GM12878 (cell line): ENCODE measurements at regions not wholly inside any gene's neighbourhood (a gene's known extent, or its start where the extent isn't known, plus 50 kb on each side); places are given as distances from the start of the nearest gene placed in this dataset.

Source experiments
- ATAC-seq: fragments of 200-7000 bp; cut with Tn5 transposase; 3 replicates; pipeline ENCODE4 v1.9.1; 2020; ENCODE audit warnings: mild to moderate bottlenecking, moderate library complexity
- BruUV-seq: library from RNA; stranded (reverse); fragments of 400-500 nt; replicated peaks from 2 replicates; lab custom pipeline; 2021; lab: Mats Ljungman, UMichigan
- CTCF ChIA-PET: fragments of 300-600 bp; sonication (Branson Sonifier 250); formaldehyde crosslinking; extraction: SDS; loops from one replicate; lab custom pipeline; 2021; ENCODE audit warnings: inconsistent platforms; lab: Yijun Ruan, JAX
- POLR2A ChIA-PET: fragments of 350-600 bp; formaldehyde crosslinking; extraction: SDS; loops from one replicate; lab custom pipeline; 2021; ENCODE audit warnings: inconsistent platforms; lab: Charles Lee
- RAD21 ChIA-PET: fragments of 300-600 bp; sonication (Branson Sonifier 250); formaldehyde crosslinking; loops from one replicate; lab custom pipeline; 2023; ENCODE audit warnings: antibody characterized with exemption; ENCODE audit not compliant: unreplicated experiment; lab: Charles Lee
- SMC1A ChIA-PET: fragments of 300-600 bp; sonication (Branson Sonifier 250); formaldehyde crosslinking; loops from one replicate; lab custom pipeline; 2023; ENCODE audit not compliant: unreplicated experiment, uncharacterized antibody; lab: Charles Lee
- DNase-seq: peaks from one replicate; pipeline ENCODE4 v3.0.0-alpha.2; 2011; ENCODE audit warnings: low read depth, low spot score
- FAIRE-seq: peaks from 3 replicates; lab custom pipeline; 2011; peaks lifted over from hg19 to GRCh38; lab: Jason Lieb, UNC
- H2AFZ ChIP-seq: 2 replicates; pipeline ENCODE4 v1.6.0; 2011; ENCODE audit warnings: low read depth, low read length, control low read depth; ENCODE audit not compliant: control insufficient read depth
- H3K27ac ChIP-seq: 2 replicates; pipeline ENCODE4 v1.5.1; 2011; ENCODE audit warnings: control low read depth; ENCODE audit not compliant: control insufficient read depth, insufficient read depth
- H3K27me3 ChIP-seq, 2 experiments: replicated peaks in 1 of 2; 2 replicates each; pipeline versions ENCODE4 v1.6.0 to v1.6.1; 2011; ENCODE audit warnings: low read length in 1 of 2; ENCODE audit not compliant: control insufficient read depth in 2 of 2, insufficient read depth in 2 of 2
- H3K36me3 ChIP-seq, 2 experiments: 2 replicates each; pipeline ENCODE4 v1.5.1; 2011; ENCODE audit warnings: low read length in 1 of 2; ENCODE audit not compliant: control insufficient read depth in 2 of 2, insufficient read depth in 2 of 2
- H3K4me1 ChIP-seq: 2 replicates; pipeline ENCODE4 v1.6.1; 2011; ENCODE audit warnings: mild to moderate bottlenecking, low read length, moderate library complexity, mixed read lengths; ENCODE audit not compliant: control insufficient read depth, insufficient read depth
- H3K4me2 ChIP-seq: 2 replicates; pipeline ENCODE4 v1.6.0; 2011; ENCODE audit warnings: control low read depth; ENCODE audit not compliant: control insufficient read depth, insufficient read depth
- H3K4me3 ChIP-seq: fragments of 200-600 bp; sonication (generic); 2 replicates; pipeline ENCODE4 v1.5.1; 2016
- H3K79me2 ChIP-seq: 2 replicates; pipeline ENCODE4 v1.6.0; 2011; ENCODE audit warnings: low read length; ENCODE audit not compliant: control insufficient read depth, insufficient read depth
- H3K9ac ChIP-seq: 2 replicates; pipeline ENCODE4 v1.8.0; 2011; ENCODE audit warnings: low read length, control low read depth, mixed read lengths; ENCODE audit not compliant: control insufficient read depth, insufficient read depth
- H3K9me3 ChIP-seq: replicated peaks from 3 replicates; pipeline ENCODE4 v1.5.1; 2011; ENCODE audit warnings: mild to moderate bottlenecking, low read length; ENCODE audit not compliant: control insufficient read depth, insufficient read depth
- H4K20me1 ChIP-seq: 2 replicates; pipeline ENCODE4 v1.6.0; 2011; ENCODE audit not compliant: control insufficient read depth, insufficient read depth
- ASH2L ChIP-seq: fragments of 300-600, 200-600 bp; sonication (generic); IDR thresholded peaks from 2 replicates; pipeline ENCODE4 v1.6.1; 2017; ENCODE audit warnings: low read depth, mild to moderate bottlenecking, borderline replicate concordance
- EP300 ChIP-seq, 2 experiments: fragments of 150-350 bp in 1 of 2; IDR thresholded peaks; 2 replicates each; pipeline ENCODE4 v1.6.1; 2011 to 2012; ENCODE audit warnings: low read depth in 2 of 2, low read length in 2 of 2, borderline replicate concordance in 1 of 2, improper control_type of control experiment in 1 of 2, inconsistent platforms in 1 of 2; ENCODE audit not compliant: control insufficient read depth in 1 of 2
- HDGF ChIP-seq: fragments of 450-650 bp; IDR thresholded peaks from 2 replicates; pipeline ENCODE4 v1.6.1; 2016; ENCODE audit warnings: antibody characterized with exemption
- MXI1 ChIP-seq: fragments of 150-350 bp; IDR thresholded peaks from 2 replicates; pipeline ENCODE4 v1.6.1; 2011; ENCODE audit warnings: low read depth, mild to moderate bottlenecking, inconsistent platforms, low read length, improper control_type of control experiment
- MYB ChIP-seq: fragments of 150-350 bp; IDR thresholded peaks from 2 replicates; pipeline ENCODE4 v1.6.1; 2014; ENCODE audit warnings: mild to moderate bottlenecking, low read depth, low read length, borderline replicate concordance
- NR2F1 ChIP-seq: fragments of 450-650 bp; conservative IDR thresholded peaks from 2 replicates; pipeline ENCODE4 v1.6.1; 2017; ENCODE audit warnings: mild to moderate bottlenecking
- POLR2A ChIP-seq: IDR thresholded peaks from 2 replicates; pipeline ENCODE4 v1.6.1; 2011; ENCODE audit warnings: low read depth, mild to moderate bottlenecking, low read length
- POLR2AphosphoS2 ChIP-seq: IDR thresholded peaks from 2 replicates; pipeline ENCODE4 v1.6.1; 2011; ENCODE audit warnings: low read depth, mild to moderate bottlenecking, low read length, improper control_type of control experiment, moderate library complexity
- SP1 ChIP-seq: IDR thresholded peaks from one replicate; pipeline ENCODE4 v1.6.1; 2011; ENCODE audit warnings: low read depth, low read length
- TAF1 ChIP-seq: IDR thresholded peaks from 2 replicates; pipeline ENCODE4 v1.6.1; 2011; ENCODE audit warnings: mild to moderate bottlenecking, low read depth, low read length, borderline replicate concordance
- TARDBP ChIP-seq: IDR thresholded peaks from 2 replicates; pipeline ENCODE4 v1.6.1; 2016; ENCODE audit warnings: borderline replicate concordance
- YBX1 ChIP-seq: fragments of 450-650 bp; IDR thresholded peaks from 2 replicates; pipeline ENCODE4 v1.6.1; 2016; ENCODE audit warnings: antibody characterized with exemption
- WGBS: methylation state at CpG from one replicate; pipeline ENCODE4 v1.1.6; 2016; ENCODE audit warnings: low lambda C conversion rate; ENCODE audit not compliant: insufficient replicate concordance, insufficient coverage; ENCODE audit errors: missing lambda C conversion rate; 5-methylcytosine and 5-hydroxymethylcytosine counted together
- in situ Hi-C: fragments of 300-500 bp; cut with MboI; formaldehyde crosslinking; loops from 9 replicates; pipeline ENCODE4 v1.14.3; 2018; ENCODE audit warnings: mixed read lengths
- intact Hi-C: fragments of 100-400 bp; cut with micrococcal nuclease; formaldehyde crosslinking; loops from one replicate; pipeline ENCODE4 v1.14.2; 2022; ENCODE audit not compliant: unreplicated experiment
- TF ChIP-seq, protein P1 (sequence below): fragments of 450-650 bp; conservative IDR thresholded peaks from 2 replicates; pipeline ENCODE4 v1.6.1; 2017; ENCODE audit warnings: mild to moderate bottlenecking, moderate library complexity
- TF ChIP-seq, protein P2 (sequence below), 3 experiments: IDR thresholded peaks in 2 of 3; conservative IDR thresholded peaks in 1 of 3; 2 replicates each; pipeline ENCODE4 v1.5.1; 2011; ENCODE audit warnings: low read depth in 3 of 3, low read length in 3 of 3, mild to moderate bottlenecking in 3 of 3, control low read depth in 2 of 3, moderate library complexity in 2 of 3, inconsistent platforms in 1 of 3, mixed read lengths in 1 of 3; ENCODE audit not compliant: control insufficient read depth in 2 of 3, insufficient read depth in 1 of 3; ENCODE audit errors: extremely low read depth in 1 of 3

DNA sequence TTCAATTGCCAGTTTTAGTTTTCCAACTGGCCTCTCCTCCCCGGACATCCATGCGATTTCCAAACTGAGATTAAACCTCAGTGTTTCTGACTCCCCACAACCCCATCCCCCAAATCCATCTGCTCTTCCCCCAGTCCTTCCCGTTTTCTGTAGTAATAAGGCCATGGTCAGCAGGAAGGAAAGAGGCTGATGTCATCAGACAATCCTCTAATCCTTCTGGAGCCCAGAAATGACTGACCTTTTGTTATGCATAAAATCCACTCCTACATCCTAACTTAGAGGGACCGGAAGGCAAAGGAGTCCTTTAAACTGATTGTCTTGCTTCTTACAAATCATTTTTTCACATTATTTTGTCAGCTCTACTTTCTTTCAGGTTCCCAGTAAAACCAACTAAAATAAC lies 155.8 kb downstream of the INO80D start:
- BruUV-seq = no TSS peak
- POLR2A ChIA-PET = no interaction called here
- in situ Hi-C loops (no loop called here), intact Hi-C loops (no loop called here)
- RAD21 ChIA-PET = interaction anchor here (1.2 kb wide), 1 partner anchor 54 kb away, joined by 3 read pairs; no protein-coding TSS in a partner anchor
- Histone ChIP-seq H3K27me3 (no peaks in the 10 kb centered on the region; a peak in 2 of 4 replicates), H3K4me1 (no peaks in the 10 kb centered on the region), H3K79me2 (no peaks in the 10 kb centered on the region), H3K27ac (no peak overlapping the region), H4K20me1 (no peaks in the 10 kb centered on the region), H3K9me3 (no peaks in the 10 kb centered on the region), H3K4me3 (no peak overlapping the region), H2AFZ (no peak overlapping the region), H3K4me2 (no peak overlapping the region), H3K36me3 (no peaks in the 10 kb centered on the region), H3K9ac (no peak overlapping the region)
- CTCF ChIA-PET = interaction anchor here (1.1 to 1.5 kb wide), 2 partner anchors 18 to 153 kb away, joined by 3 to 7 read pairs; no protein-coding TSS in a partner anchor
- DNase-seq = no peak
- no peak for ATAC-seq
- no peak for FAIRE-seq
- 12% methylated on average over 4 of the region's 4 CpGs for WGBS
- TF ChIP-seq EP300 (IDR thresholded peaks at IDR 0.05; ENCODE audit: borderline replicate concordance in 1 of 2, control insufficient read depth in 1 of 2, low read depth in 2 of 2, low read length in 2 of 2) (no peak), NR2F1 (no peak), MYB (no peak), ASH2L (no peak), POLR2AphosphoS2 (no peak), YBX1 (no peak), POLR2A (no peak)
- SMC1A ChIA-PET = interaction anchor here (1.0 to 1.2 kb wide), 3 partner anchors 12 to 155 kb away, joined by 3 to 4 read pairs (median 3); no protein-coding TSS in a partner anchor

DNA sequence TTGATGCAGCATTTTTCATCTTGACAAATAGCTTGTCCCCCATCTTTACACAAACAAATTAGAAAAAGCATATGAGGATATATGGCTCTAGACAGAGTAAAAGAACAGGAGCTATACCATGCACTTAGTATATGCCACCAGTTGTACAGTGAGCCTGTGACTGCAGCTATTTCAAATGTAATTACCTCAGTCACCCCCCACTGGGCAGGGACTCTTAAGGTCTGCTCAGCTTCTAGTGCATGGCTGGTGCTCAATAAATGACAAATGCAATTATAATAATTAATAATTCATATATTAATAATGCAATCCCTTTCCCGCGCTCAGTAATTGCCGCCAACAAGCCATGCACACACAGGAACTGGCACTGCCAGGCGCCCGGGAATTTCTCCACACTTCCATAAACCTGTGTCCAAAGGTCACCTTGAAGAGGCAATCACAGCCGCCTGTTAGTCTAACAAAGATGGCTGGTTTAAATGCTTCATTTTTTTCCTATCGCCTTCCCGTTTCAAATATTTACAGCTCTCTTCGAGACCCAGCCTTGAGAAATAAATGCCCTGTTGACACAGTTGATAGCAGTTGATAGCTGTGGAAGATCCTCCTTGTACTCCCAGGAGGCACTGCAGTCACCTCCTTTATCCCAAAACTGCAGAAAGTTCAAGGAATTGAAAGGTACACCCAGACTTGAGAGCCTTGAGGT lies 156.6 kb downstream of the INO80D start:
- no peaks in the 10 kb centered on the region for H3K4me1 ChIP-seq
- H4K20me1 ChIP-seq = no peaks in the 10 kb centered on the region
- intact Hi-C loops = loop anchor here (5.0 kb wide), 1 partner anchor 1602 kb away; no protein-coding TSS in a partner anchor
- BruUV-seq = no TSS peak
- no peaks in the 10 kb centered on the region for H3K36me3 ChIP-seq
- no peak overlapping the region for H3K27ac ChIP-seq
- no peak overlapping the region for H2AFZ ChIP-seq
- no peak overlapping the region for H3K4me3 ChIP-seq
- DNase-seq (no peak), FAIRE-seq (no peak), ATAC-seq (no peak)
- CTCF ChIA-PET = interaction anchor here (1.1 kb wide), 1 partner anchor 153 kb away, joined by 3 read pairs; no protein-coding TSS in a partner anchor
- H3K4me2 ChIP-seq = no peak overlapping the region
- RAD21 ChIA-PET = no interaction called here
- no peaks in the 10 kb centered on the region; a peak in 2 of 4 replicates for H3K27me3 ChIP-seq
- no peak overlapping the region for H3K9ac ChIP-seq
- 77% methylated on average over 9 of the region's 9 CpGs for WGBS
- SMC1A ChIA-PET = no interaction called here
- H3K79me2 ChIP-seq = no peaks in the 10 kb centered on the region
- in situ Hi-C loops = no loop called here
- POLR2A ChIA-PET = no interaction called here
- no peaks in the 10 kb centered on the region for H3K9me3 ChIP-seq
- TF ChIP-seq HDGF (no peak), TAF1 (no peak), SP1 (no peak), TARDBP (no peak), POLR2AphosphoS2 (no peak), MXI1 (no peak)
- TF ChIP-seq, protein P1, sequence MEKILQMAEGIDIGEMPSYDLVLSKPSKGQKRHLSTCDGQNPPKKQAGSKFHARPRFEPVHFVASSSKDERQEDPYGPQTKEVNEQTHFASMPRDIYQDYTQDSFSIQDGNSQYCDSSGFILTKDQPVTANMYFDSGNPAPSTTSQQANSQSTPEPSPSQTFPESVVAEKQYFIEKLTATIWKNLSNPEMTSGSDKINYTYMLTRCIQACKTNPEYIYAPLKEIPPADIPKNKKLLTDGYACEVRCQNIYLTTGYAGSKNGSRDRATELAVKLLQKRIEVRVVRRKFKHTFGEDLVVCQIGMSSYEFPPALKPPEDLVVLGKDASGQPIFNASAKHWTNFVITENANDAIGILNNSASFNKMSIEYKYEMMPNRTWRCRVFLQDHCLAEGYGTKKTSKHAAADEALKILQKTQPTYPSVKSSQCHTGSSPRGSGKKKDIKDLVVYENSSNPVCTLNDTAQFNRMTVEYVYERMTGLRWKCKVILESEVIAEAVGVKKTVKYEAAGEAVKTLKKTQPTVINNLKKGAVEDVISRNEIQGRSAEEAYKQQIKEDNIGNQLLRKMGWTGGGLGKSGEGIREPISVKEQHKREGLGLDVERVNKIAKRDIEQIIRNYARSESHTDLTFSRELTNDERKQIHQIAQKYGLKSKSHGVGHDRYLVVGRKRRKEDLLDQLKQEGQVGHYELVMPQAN = no peak
- TF ChIP-seq, protein P2, sequence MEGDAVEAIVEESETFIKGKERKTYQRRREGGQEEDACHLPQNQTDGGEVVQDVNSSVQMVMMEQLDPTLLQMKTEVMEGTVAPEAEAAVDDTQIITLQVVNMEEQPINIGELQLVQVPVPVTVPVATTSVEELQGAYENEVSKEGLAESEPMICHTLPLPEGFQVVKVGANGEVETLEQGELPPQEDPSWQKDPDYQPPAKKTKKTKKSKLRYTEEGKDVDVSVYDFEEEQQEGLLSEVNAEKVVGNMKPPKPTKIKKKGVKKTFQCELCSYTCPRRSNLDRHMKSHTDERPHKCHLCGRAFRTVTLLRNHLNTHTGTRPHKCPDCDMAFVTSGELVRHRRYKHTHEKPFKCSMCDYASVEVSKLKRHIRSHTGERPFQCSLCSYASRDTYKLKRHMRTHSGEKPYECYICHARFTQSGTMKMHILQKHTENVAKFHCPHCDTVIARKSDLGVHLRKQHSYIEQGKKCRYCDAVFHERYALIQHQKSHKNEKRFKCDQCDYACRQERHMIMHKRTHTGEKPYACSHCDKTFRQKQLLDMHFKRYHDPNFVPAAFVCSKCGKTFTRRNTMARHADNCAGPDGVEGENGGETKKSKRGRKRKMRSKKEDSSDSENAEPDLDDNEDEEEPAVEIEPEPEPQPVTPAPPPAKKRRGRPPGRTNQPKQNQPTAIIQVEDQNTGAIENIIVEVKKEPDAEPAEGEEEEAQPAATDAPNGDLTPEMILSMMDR (IDR thresholded peaks at IDR 0.05 in 2 of 3, conservative IDR thresholded peaks at IDR 0.05 in 1 of 3; ENCODE audit: control insufficient read depth in 2 of 3, extremely low read depth in 1 of 3, insufficient read depth in 1 of 3, low read depth in 3 of 3, low read length in 3 of 3) = no peak
